DOHH2 (cell line): ENCODE measurements at regions not wholly inside any gene's neighbourhood (a gene's known extent, or its start where the extent isn't known, plus 50 kb on each side); places are given as distances from the start of the nearest gene placed in this dataset.

ENCODE experiments used
- CTCF ChIP-seq: fragments of 200-600 bp; sonication (generic); IDR thresholded peaks from one replicate; pipeline ENCODE4 v1.5.1; 2014; ENCODE audit warnings: antibody characterized with exemption, mild to moderate bottlenecking, low read depth, low read length; ENCODE audit not compliant: poor library complexity, severe bottlenecking
- EZH2phosphoT487 ChIP-seq: fragments of 200-600 bp; sonication (generic); IDR thresholded peaks from 2 replicates; pipeline ENCODE4 v1.6.1; 2017; ENCODE audit warnings: borderline replicate concordance, mild to moderate bottlenecking, antibody characterized with exemption, low read length, moderate library complexity, mixed read lengths

GRCh38 chr12:118900993-118901392 is 80.3 kb upstream of the SRRM4 start:
- TF ChIP-seq CTCF, result no peak
- no peak for TF ChIP-seq EZH2phosphoT487
